MM.1S (cell line): ENCODE measurements at regions not wholly inside any gene's neighbourhood (a gene's known extent, or its start where the extent isn't known, plus 50 kb on each side); places are given as distances from the start of the nearest gene placed in this dataset.

Experiments
- EZH2 ChIP-seq: fragments of 300-600 bp; sonication (generic); optimal IDR thresholded peaks from 2 replicates; pipeline ENCODE3; 2017; ENCODE audit warnings: low read depth, mild to moderate bottlenecking, antibody characterized with exemption, low read length, mixed read lengths
- TF ChIP-seq, protein P1 (sequence below): fragments of 300-600 bp; sonication (generic); IDR thresholded peaks from 2 replicates; pipeline ENCODE4 v1.5.1; 2016; ENCODE audit warnings: antibody characterized with exemption, low read length, mixed read lengths

DNA sequence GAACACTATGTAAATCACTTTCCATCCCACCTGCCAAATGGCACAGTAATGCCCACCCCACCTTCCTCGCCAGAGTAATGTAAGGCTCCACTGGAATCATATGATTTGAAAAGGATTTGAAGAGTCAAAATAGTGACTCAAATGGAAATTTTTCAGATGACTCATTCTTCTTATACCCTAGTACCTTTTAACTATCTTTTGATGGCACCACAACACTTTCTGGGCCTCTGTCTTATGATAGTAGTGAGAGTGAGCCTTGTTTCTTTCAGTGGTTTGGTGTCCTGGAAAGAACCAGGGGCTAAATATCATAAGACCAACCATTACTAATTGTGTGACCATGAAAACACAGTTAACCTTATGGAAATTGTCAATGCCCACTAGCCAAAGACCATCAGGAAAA, 235.4 kb upstream of the SLC14A2 start:
- TF ChIP-seq, protein P1, sequence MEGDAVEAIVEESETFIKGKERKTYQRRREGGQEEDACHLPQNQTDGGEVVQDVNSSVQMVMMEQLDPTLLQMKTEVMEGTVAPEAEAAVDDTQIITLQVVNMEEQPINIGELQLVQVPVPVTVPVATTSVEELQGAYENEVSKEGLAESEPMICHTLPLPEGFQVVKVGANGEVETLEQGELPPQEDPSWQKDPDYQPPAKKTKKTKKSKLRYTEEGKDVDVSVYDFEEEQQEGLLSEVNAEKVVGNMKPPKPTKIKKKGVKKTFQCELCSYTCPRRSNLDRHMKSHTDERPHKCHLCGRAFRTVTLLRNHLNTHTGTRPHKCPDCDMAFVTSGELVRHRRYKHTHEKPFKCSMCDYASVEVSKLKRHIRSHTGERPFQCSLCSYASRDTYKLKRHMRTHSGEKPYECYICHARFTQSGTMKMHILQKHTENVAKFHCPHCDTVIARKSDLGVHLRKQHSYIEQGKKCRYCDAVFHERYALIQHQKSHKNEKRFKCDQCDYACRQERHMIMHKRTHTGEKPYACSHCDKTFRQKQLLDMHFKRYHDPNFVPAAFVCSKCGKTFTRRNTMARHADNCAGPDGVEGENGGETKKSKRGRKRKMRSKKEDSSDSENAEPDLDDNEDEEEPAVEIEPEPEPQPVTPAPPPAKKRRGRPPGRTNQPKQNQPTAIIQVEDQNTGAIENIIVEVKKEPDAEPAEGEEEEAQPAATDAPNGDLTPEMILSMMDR = no peak
- TF ChIP-seq EZH2 = no peak
